PC-3 (cell line): ENCODE measurements at regions not wholly inside any gene's neighbourhood (a gene's known extent, or its start where the extent isn't known, plus 50 kb on each side); places are given as distances from the start of the nearest gene placed in this dataset.

ENCODE experiments used
- ATAC-seq: fragments of 200-7000 bp; cut with Tn5 transposase; 2 replicates; pipeline ENCODE4 v1.9.1; 2020; ENCODE audit warnings: mild to moderate bottlenecking, moderate library complexity
- BruUV-seq: library from RNA; stranded (reverse); fragments of 400-500 nt; replicated peaks from 2 replicates; lab custom pipeline; 2021; lab: Mats Ljungman, UMichigan
- CTCF ChIA-PET: fragments of 300-600 bp; sonication (Branson Sonifier 250); formaldehyde crosslinking; loops from one replicate; lab custom pipeline; 2022; ENCODE audit warnings: antibody characterized with exemption; lab: Charles Lee
- POLR2A ChIA-PET: fragments of 300-600 bp; sonication (Branson Sonifier 250); formaldehyde crosslinking; loops from one replicate; lab custom pipeline; 2022; ENCODE audit warnings: antibody characterized with exemption; ENCODE audit not compliant: unreplicated experiment; lab: Charles Lee
- DNase-seq: peaks from one replicate; pipeline ENCODE4 v3.0.0-alpha.2; 2015
- H2AFZ ChIP-seq: fragments of 300-600 bp; sonication (generic); 2 replicates; pipeline ENCODE4 v1.6.0; 2016; ENCODE audit warnings: antibody characterized with exemption, low read length
- H3F3A ChIP-seq: fragments of 300-600 bp; sonication (generic); one replicate; pipeline ENCODE4 v1.6.0; 2017; ENCODE audit warnings: antibody characterized with exemption, low read length, control low read depth, mild to moderate bottlenecking; ENCODE audit not compliant: unreplicated experiment
- H3K27ac ChIP-seq: fragments of 300-600 bp; sonication (generic); 2 replicates; pipeline ENCODE4 v1.5.1; 2016; ENCODE audit warnings: mild to moderate bottlenecking, low read length
- H3K27me3 ChIP-seq: fragments of 300-600 bp; sonication (generic); 2 replicates; pipeline ENCODE4 v1.6.1; 2016; ENCODE audit warnings: low read length, mixed read lengths
- H3K36me3 ChIP-seq: fragments of 300-600 bp; sonication (generic); 2 replicates; pipeline ENCODE4 v1.6.1; 2016; ENCODE audit warnings: low read depth, mixed run types, low read length, mixed read lengths
- H3K4me1 ChIP-seq: fragments of 300-600 bp; sonication (generic); 2 replicates; pipeline ENCODE4 v1.5.1; 2016; ENCODE audit warnings: low read length; ENCODE audit not compliant: insufficient read depth
- H3K4me2 ChIP-seq: fragments of 300-600 bp; sonication (generic); 2 replicates; pipeline ENCODE4 v1.6.0; 2016; ENCODE audit warnings: low read length
- H3K4me3 ChIP-seq: fragments of 300-600 bp; sonication (generic); 2 replicates; pipeline ENCODE4 v1.5.1; 2016; ENCODE audit warnings: mild to moderate bottlenecking, low read length, mixed read lengths
- H3K79me2 ChIP-seq: fragments of 300-600 bp; sonication (generic); 2 replicates; pipeline ENCODE4 v1.6.1; 2017; ENCODE audit warnings: low read length, mixed read lengths
- H3K9ac ChIP-seq: fragments of 300-600 bp; sonication (generic); 2 replicates; pipeline ENCODE4 v1.6.0; 2016; ENCODE audit warnings: mild to moderate bottlenecking, low read length
- H3K9me2 ChIP-seq: fragments of 300-600 bp; sonication (generic); replicated peaks from 2 replicates; pipeline ENCODE4 v1.6.1; 2016; ENCODE audit warnings: mixed run types, low read length, mixed read lengths
- H3K9me3 ChIP-seq: fragments of 300-600 bp; sonication (generic); 2 replicates; pipeline ENCODE4 v1.6.1; 2016; ENCODE audit warnings: low read length, mixed read lengths
- H4K20me1 ChIP-seq: fragments of 300-600 bp; sonication (generic); 2 replicates; pipeline ENCODE4 v1.6.1; 2016; ENCODE audit warnings: low read length, mixed read lengths
- CTCF ChIP-seq: fragments of 300-600 bp; sonication (generic); conservative IDR thresholded peaks from 2 replicates; pipeline ENCODE4 v1.5.1; 2017; ENCODE audit warnings: antibody characterized with exemption, low read depth, mild to moderate bottlenecking, low read length
- EZH2 ChIP-seq: fragments of 300-600 bp; sonication (generic); IDR thresholded peaks from one replicate; pipeline ENCODE4 v1.6.1; 2017; ENCODE audit warnings: antibody characterized with exemption, mild to moderate bottlenecking, low read length; ENCODE audit not compliant: unreplicated experiment
- EZH2phosphoT487 ChIP-seq: fragments of 300-600 bp; sonication (generic); IDR thresholded peaks from 2 replicates; pipeline ENCODE4 v1.6.1; 2018; ENCODE audit warnings: mild to moderate bottlenecking, antibody characterized with exemption, low read length, borderline replicate concordance
- intact Hi-C: fragments of 100-400 bp; cut with micrococcal nuclease; formaldehyde crosslinking; loops from 2 replicates; pipeline ENCODE4 v1.9.0; 2023

GRCh38 chr3:181824961-181825360 lies 113.2 kb downstream of the SOX2 start:
- Histone ChIP-seq H3K4me2 (no peak overlapping the region), H3K79me2 (no peaks in the 10 kb centered on the region), H3K36me3 (no peaks in the 10 kb centered on the region), H4K20me1 (no peaks in the 10 kb centered on the region), H3F3A (no peaks in the 10 kb centered on the region), H3K4me1 (no peaks in the 10 kb centered on the region), H3K27me3 (peaks cover 26% of the 10 kb centered on the region), H2AFZ (no peak overlapping the region), H3K9ac (no peak overlapping the region), H3K4me3 (no peak overlapping the region), H3K9me3 (no peaks in the 10 kb centered on the region), H3K27ac (no peak overlapping the region), H3K9me2 (no peaks in the 10 kb centered on the region)
- ATAC-seq (no peak), DNase-seq (no peak)
- ChIA-PET CTCF (no interaction called here), POLR2A (no interaction called here)
- no peak for TF ChIP-seq EZH2
- no peak for TF ChIP-seq EZH2phosphoT487
- TF ChIP-seq CTCF: no peak
- BruUV-seq: no TSS peak
- intact Hi-C loops: no loop called here

GRCh38 chr3:181839039-181839915 lies 127.6 kb downstream of the SOX2 start:
- Histone ChIP-seq H3K36me3 (no peaks in the 10 kb centered on the region), H2AFZ (peak overlapping the region; percentile 78), H3K27me3 (peaks cover 5% of the 10 kb centered on the region; the same call in 1 of the 2 replicates), H3K4me1 (peaks cover 4% of the 10 kb centered on the region; the same call in 1 of the 2 replicates), H3K9ac (no peak overlapping the region), H3F3A (no peaks in the 10 kb centered on the region), H3K27ac (no peak overlapping the region), H4K20me1 (no peaks in the 10 kb centered on the region), H3K9me2 (no peaks in the 10 kb centered on the region), H3K79me2 (no peaks in the 10 kb centered on the region), H3K9me3 (no peaks in the 10 kb centered on the region), H3K4me3 (peak overlapping the region; percentile 61), H3K4me2 (peak overlapping the region; percentile 77)
- ATAC-seq (no peak), DNase-seq (peak; percentile 37)
- ChIA-PET CTCF (no interaction called here), POLR2A (no interaction called here)
- no TSS peak for BruUV-seq
- intact Hi-C loops: no loop called here
- TF ChIP-seq CTCF: no peak

- Histone ChIP-seq H3K4me1 (peaks cover 4% of the 10 kb centered on the region; the same call in 1 of the 2 replicates), H3F3A (no peaks in the 10 kb centered on the region), H3K4me2 (peak overlapping the region; percentile 77), H3K36me3 (no peaks in the 10 kb centered on the region), H3K9ac (no peak overlapping the region), H3K79me2 (no peaks in the 10 kb centered on the region), H3K27ac (no peak overlapping the region), H3K9me2 (no peaks in the 10 kb centered on the region), H2AFZ (peak overlapping the region; percentile 78), H3K27me3 (peaks cover 5% of the 10 kb centered on the region; the same call in 1 of the 2 replicates), H3K4me3 (peak overlapping the region; percentile 61), H3K9me3 (no peaks in the 10 kb centered on the region), H4K20me1 (no peaks in the 10 kb centered on the region)
- ChIA-PET CTCF (no interaction called here), POLR2A (no interaction called here)
- intact Hi-C loops: no loop called here
- BruUV-seq: no TSS peak
- TF ChIP-seq EZH2: no peak
- TF ChIP-seq EZH2phosphoT487: no peak
- TF ChIP-seq CTCF: no peak
- no peak for ATAC-seq
- DNase-seq: no peak
Measured at GRCh38 chr3:181839916-181840297, 128.2 kb downstream of the SOX2 start.
